ENCODE measurements at regions not wholly inside any gene's neighbourhood (a gene's known extent, or its start where the extent isn't known, plus 50 kb on each side); places are given as distances from the start of the nearest gene placed in this dataset.

DNA sequence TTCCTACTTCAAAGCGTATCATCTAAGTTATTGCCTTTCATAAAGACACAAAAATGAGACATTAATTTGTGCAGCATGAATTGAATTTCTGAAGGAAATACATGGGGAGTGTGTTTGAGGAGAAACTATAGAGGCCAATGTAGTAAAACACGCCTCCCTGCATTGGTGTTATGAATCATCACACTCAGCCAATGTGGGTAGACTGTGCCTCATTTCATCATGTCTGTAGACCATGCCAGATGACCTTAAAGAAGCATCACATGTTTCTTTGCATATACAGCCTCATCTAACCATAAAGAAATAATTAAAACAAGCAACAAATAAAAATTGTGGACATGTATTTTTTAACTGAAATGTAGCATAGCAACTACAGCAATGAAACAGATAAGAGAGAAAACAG, 486.0 kb upstream of the ADAMTS9 start:
- no peak for TF ChIP-seq CTCF (IDR thresholded peaks at IDR 0.05)
- no peak for TF ChIP-seq ZFX (IDR thresholded peaks at IDR 0.05; ENCODE audit: borderline replicate concordance)
- H3K27ac ChIP-seq, result no peak overlapping the region

GRCh38 chr3:65172209-65172608, 484.4 kb upstream of the ADAMTS9 start:
- no peak overlapping the region for H3K27ac ChIP-seq
- TF ChIP-seq ZFX (IDR thresholded peaks at IDR 0.05; ENCODE audit: borderline replicate concordance), result no peak
- TF ChIP-seq CTCF (IDR thresholded peaks at IDR 0.05), result no peak

DNA sequence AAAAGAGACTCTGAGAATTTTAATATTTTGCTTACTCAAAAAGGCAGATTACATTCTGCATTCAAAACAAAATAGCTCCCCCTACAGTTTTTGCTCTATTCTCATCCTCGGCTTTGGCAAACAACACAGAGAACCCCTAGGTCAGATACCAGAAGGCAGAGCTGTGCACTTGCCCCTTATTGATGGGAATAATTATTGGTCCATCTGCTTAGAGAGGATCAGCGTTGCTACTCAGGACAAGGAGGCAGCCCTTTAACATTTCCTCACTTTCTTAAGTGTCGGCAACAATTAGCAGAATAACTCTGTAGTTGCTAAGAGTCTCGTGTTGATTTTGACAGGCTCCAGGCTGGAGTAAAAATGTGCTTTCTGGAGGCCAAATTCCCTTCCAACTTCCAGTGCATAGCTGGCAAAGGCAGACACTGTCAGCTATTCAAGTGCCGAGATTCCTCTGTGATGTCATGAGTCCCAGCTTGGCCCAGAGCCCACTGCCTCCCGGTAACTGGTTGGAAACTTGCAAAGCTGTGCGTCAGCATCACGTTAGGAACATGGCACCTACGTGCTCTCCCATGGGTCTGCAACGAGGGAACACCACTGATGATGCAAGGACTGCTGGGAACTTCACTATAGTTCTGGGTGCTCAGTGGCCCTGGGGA, 482.7 kb upstream of the ADAMTS9 start:
- H3K27ac ChIP-seq, result no peak overlapping the region
- TF ChIP-seq CTCF (IDR thresholded peaks at IDR 0.05), result peak; percentile 57
- no peak for TF ChIP-seq ZFX (IDR thresholded peaks at IDR 0.05; ENCODE audit: borderline replicate concordance)

DNA sequence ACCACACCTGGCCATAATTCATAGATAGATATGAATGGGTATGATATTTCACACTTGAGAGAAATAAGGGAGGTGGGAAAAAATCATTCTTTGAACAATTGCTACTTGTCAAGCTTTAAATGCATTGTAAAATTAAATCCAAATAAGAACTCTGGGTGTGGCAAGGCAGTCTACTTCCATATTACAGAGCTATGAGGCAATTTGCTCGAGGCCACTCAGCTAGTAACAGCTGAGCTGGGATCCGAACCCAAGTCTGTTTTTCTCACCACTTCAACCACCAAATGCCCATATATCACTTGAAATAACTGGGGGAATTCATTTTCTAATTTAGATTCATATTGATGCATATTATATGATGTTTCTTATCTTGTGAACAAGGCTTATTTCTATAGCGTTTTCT, 482.2 kb upstream of the ADAMTS9 start:
- H3K27ac ChIP-seq, result no peak overlapping the region
- TF ChIP-seq ZFX (IDR thresholded peaks at IDR 0.05; ENCODE audit: borderline replicate concordance) (no peak), CTCF (IDR thresholded peaks at IDR 0.05) (no peak)

DNA sequence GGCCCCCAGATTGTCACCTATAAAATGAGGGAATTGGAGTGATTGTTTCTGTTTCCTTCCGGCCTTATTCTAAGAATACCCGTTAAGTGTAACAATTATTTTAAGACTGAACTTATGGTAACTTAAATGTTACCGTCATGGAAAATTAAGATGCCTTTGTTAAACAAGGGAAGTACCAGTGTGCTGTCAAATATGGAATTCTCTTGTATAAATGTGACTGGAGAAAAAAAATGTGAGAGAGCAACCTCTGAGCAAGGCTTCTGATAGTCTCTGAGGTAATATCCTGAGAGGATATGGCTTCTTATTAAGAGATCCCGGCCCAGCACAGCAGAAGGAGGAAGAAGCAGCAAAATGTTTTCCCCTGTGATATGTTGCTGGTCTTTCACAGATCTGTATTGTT, 480.7 kb upstream of the ADAMTS9 start:
- no peak for TF ChIP-seq CTCF (IDR thresholded peaks at IDR 0.05)
- TF ChIP-seq ZFX (IDR thresholded peaks at IDR 0.05; ENCODE audit: borderline replicate concordance), result no peak

DNA sequence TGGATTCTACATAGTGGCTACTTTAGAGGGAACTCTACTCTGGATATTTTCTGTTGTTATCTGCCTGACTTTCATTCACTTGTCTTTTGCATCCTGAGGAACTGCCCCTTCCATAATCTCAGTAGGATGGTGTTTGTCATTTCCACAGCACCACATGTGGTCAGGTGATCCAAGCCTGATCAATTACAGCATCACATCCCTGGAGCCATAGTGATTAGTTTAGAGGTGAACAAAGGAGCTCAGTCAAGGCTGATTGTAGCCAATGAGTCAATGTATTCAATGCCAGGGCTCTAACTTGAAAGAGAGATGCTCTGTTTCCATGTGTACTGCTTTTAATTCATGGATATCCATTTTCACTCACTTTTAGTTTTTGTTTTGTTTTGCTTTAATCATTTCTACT, 478.7 kb upstream of the ADAMTS9 start:
- no peak overlapping the region for H3K27ac ChIP-seq
- TF ChIP-seq CTCF (IDR thresholded peaks at IDR 0.05) (no peak), ZFX (IDR thresholded peaks at IDR 0.05; ENCODE audit: borderline replicate concordance) (no peak)

More for the DNA sequence above, 480.7 kb upstream of the ADAMTS9 start:
- no peak overlapping the region for H3K27ac ChIP-seq

DNA sequence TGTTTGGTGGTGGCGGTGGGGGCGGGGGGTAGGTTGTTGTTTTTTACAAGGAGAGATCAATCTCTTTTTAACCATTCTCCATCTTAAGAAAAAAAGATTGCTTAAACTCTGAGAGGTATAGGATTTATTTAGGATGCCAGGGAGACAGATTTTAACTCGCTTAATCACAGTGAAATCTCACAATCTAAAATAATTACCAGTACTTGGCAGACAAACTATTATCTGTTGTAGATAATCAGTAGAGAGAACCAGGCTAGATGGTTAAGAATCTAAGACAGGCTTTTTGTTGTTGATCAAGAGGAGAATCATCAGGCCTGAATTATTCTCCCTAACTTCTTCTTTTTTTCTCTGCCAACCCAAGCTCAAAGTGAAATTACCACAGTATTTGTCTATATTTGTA, 470.2 kb upstream of the ADAMTS9 start:
- H3K27ac ChIP-seq, result no peak overlapping the region
- no peak for TF ChIP-seq CTCF (IDR thresholded peaks at IDR 0.05)
- no peak for TF ChIP-seq ZFX (IDR thresholded peaks at IDR 0.05; ENCODE audit: borderline replicate concordance)
